Globus pallidus (tissue), 1 donor: ENCODE measurements at regions not wholly inside any gene's neighbourhood (a gene's known extent, or its start where the extent isn't known, plus 50 kb on each side); places are given as distances from the start of the nearest gene placed in this dataset.

Experiments
- DNase-seq: peaks from one replicate; pipeline ENCODE4 v3.0.0-alpha.2; 2015; ENCODE audit warnings: low spot score

GRCh38 chrX:65034292-65034667, 58.0 kb upstream of the ZC4H2 start:
- peak; percentile 1 for DNase-seq
